HCT116 (cell line): ENCODE measurements at regions not wholly inside any gene's neighbourhood (a gene's known extent, or its start where the extent isn't known, plus 50 kb on each side); places are given as distances from the start of the nearest gene placed in this dataset.

Source experiments
- ATAC-seq: fragments of 200-7000 bp; cut with Tn5 transposase; 2 replicates; pipeline ENCODE4 v1.9.1; 2020; ENCODE audit warnings: mild to moderate bottlenecking, moderate library complexity
- BruUV-seq: library from RNA; stranded (reverse); fragments of 400-500 nt; replicated peaks from 2 replicates; lab custom pipeline; 2021; lab: Mats Ljungman, UMichigan
- CTCF ChIA-PET: fragments of 300-600 bp; sonication (Branson Sonifier 250); formaldehyde crosslinking; loops from one replicate; lab custom pipeline; 2021; ENCODE audit warnings: antibody characterized with exemption; lab: Charles Lee
- POLR2A ChIA-PET: fragments of 300-600, 350-600 bp; sonication (Branson Sonifier 250); formaldehyde crosslinking; loops from one replicate; lab custom pipeline; 2021; ENCODE audit warnings: antibody characterized with exemption; lab: Charles Lee
- RAD21 ChIA-PET, 2 experiments: fragments of 300-600 bp; sonication (Branson Sonifier 250); formaldehyde crosslinking; loops; one replicate each; lab custom pipeline; 2023; ENCODE audit warnings: low total read pairs in 2 of 2; ENCODE audit not compliant: uncharacterized antibody in 2 of 2, unreplicated experiment in 2 of 2, low non-redundant PET in 1 of 2; lab: Charles Lee
- DNase-seq: peaks from one replicate; pipeline ENCODE4 v3.0.0-alpha.2; 2010; ENCODE audit warnings: low read depth, low spot score
- H2AFZ ChIP-seq: fragments of 200-600 bp; shearing (Covaris generic), sonication (generic); 2 replicates; pipeline ENCODE4 v1.6.1; 2017; ENCODE audit warnings: low read depth, mixed run types, mixed read lengths, antibody characterized with exemption, low read length; ENCODE audit not compliant: poor library complexity, severe bottlenecking
- H3K27ac ChIP-seq: 2 replicates; pipeline ENCODE4 v1.5.1; 2012; ENCODE audit warnings: low read depth, low read length
- H3K27me3 ChIP-seq: fragments of 200-600 bp; sonication (generic); 2 replicates; pipeline ENCODE4 v1.6.1; 2016; ENCODE audit warnings: mixed run types, low read length, mixed read lengths; ENCODE audit not compliant: insufficient read depth
- H3K36me3 ChIP-seq, 2 experiments: fragments of 200-500 bp in 1 of 2; fragments of 200-600 bp in 1 of 2; sonication (Bioruptor generic) in 1 of 2; sonication (generic) in 1 of 2; 2 replicates each; pipeline versions ENCODE4 v1.5.1 to v1.6.1; 2014 to 2016; ENCODE audit warnings: low read length in 2 of 2, inconsistent platforms in 1 of 2, mixed read lengths in 1 of 2, mixed run types in 1 of 2; ENCODE audit not compliant: insufficient read depth in 2 of 2, control insufficient read depth in 1 of 2
- H3K4me1 ChIP-seq, 2 experiments: fragments of 200-600 bp in 1 of 2; sonication (generic) in 1 of 2; 2 replicates each; pipeline versions ENCODE4 v1.5.1 to v1.6.1; 2012 to 2017; ENCODE audit warnings: low read length in 2 of 2, inconsistent platforms in 1 of 2, mild to moderate bottlenecking in 1 of 2, mixed read lengths in 1 of 2, mixed run types in 1 of 2, moderate library complexity in 1 of 2; ENCODE audit not compliant: insufficient read depth in 2 of 2, control insufficient read depth in 1 of 2
- H3K4me2 ChIP-seq: fragments of 200-600 bp; sonication (generic); 2 replicates; pipeline ENCODE4 v1.6.1; 2017; ENCODE audit warnings: mixed run types, low read length, mixed read lengths
- H3K4me3 ChIP-seq, 2 experiments: fragments of 200-600 bp in 1 of 2; sonication (generic) in 1 of 2; replicated peaks in 1 of 2; 2 replicates each; pipeline ENCODE4 v1.5.1; 2011 to 2016; ENCODE audit warnings: low read length in 2 of 2, control low read depth in 1 of 2, low read depth in 1 of 2, mild to moderate bottlenecking in 1 of 2, mixed read lengths in 1 of 2, mixed run types in 1 of 2
- H3K79me2 ChIP-seq: fragments of 200-600 bp; sonication (generic); 2 replicates; pipeline ENCODE4 v1.6.1; 2017; ENCODE audit warnings: mild to moderate bottlenecking, mixed run types, low read length, moderate library complexity, mixed read lengths; ENCODE audit not compliant: insufficient read depth
- H3K9ac ChIP-seq: fragments of 200-600 bp; sonication (generic); 2 replicates; pipeline ENCODE4 v1.6.1; 2016; ENCODE audit warnings: low read length, mixed read lengths
- H3K9me2 ChIP-seq: fragments of 200-600 bp; sonication (generic), shearing (Covaris generic); 2 replicates; pipeline ENCODE4 v1.6.1; 2017; ENCODE audit warnings: mixed run types, mild to moderate bottlenecking, moderate library complexity; ENCODE audit not compliant: insufficient read depth
- H3K9me3 ChIP-seq, 2 experiments: fragments of 200-500 bp in 1 of 2; fragments of 200-600 bp in 1 of 2; sonication (Bioruptor generic) in 1 of 2; sonication (generic) in 1 of 2; 2 replicates each; pipeline ENCODE4 v1.6.1; 2014 to 2017; ENCODE audit warnings: low read length in 2 of 2, mixed read lengths in 2 of 2, inconsistent platforms in 1 of 2, low read depth in 1 of 2, mild to moderate bottlenecking in 1 of 2, mixed run types in 1 of 2, moderate library complexity in 1 of 2; ENCODE audit not compliant: control insufficient read depth in 1 of 2, insufficient read depth in 1 of 2
- H4K20me1 ChIP-seq: fragments of 200-600 bp; sonication (generic), shearing (Covaris generic); 2 replicates; pipeline ENCODE4 v1.6.1; 2017; ENCODE audit warnings: mixed run types, mild to moderate bottlenecking, moderate library complexity; ENCODE audit not compliant: insufficient read depth
- ATF3 ChIP-seq: IDR thresholded peaks from 2 replicates; pipeline ENCODE4 v1.6.1; 2012
- CBX3 ChIP-seq: IDR thresholded peaks from 2 replicates; pipeline ENCODE4 v1.6.1; 2012; ENCODE audit warnings: low read depth
- CEBPB ChIP-seq: IDR thresholded peaks from 2 replicates; pipeline ENCODE4 v1.6.1; 2012; ENCODE audit warnings: low read depth
- CTCF ChIP-seq, 3 experiments: fragments of 200-600 bp in 1 of 3; sonication (generic) in 1 of 3; IDR thresholded peaks in 2 of 3; conservative IDR thresholded peaks in 1 of 3; 2 replicates each; pipeline ENCODE4 v1.5.1; 2012 to 2017; ENCODE audit warnings: low read depth in 2 of 3, low read length in 2 of 3, antibody characterized with exemption in 1 of 3, borderline replicate concordance in 1 of 3, control low read depth in 1 of 3, mild to moderate bottlenecking in 1 of 3, mixed read lengths in 1 of 3, mixed run types in 1 of 3, moderate library complexity in 1 of 3; ENCODE audit not compliant: insufficient read depth in 1 of 3
- EGR1 ChIP-seq: IDR thresholded peaks from 2 replicates; pipeline ENCODE4 v1.6.1; 2012; ENCODE audit warnings: low read depth
- ELF1 ChIP-seq: IDR thresholded peaks from 2 replicates; pipeline ENCODE4 v1.6.1; 2012; ENCODE audit warnings: low read depth, borderline replicate concordance
- EZH2 ChIP-seq: fragments of 200-600 bp; sonication (generic); IDR thresholded peaks from 2 replicates; pipeline ENCODE4 v1.6.1; 2017; ENCODE audit warnings: antibody characterized with exemption, mixed run types
- EZH2phosphoT487 ChIP-seq: fragments of 200-600 bp; IDR thresholded peaks from 2 replicates; pipeline ENCODE4 v1.6.1; 2018; ENCODE audit warnings: antibody characterized with exemption, borderline replicate concordance
- FOSL1 ChIP-seq: IDR thresholded peaks from 2 replicates; pipeline ENCODE4 v1.6.1; 2012; ENCODE audit warnings: low read depth
- JUND ChIP-seq: IDR thresholded peaks from 2 replicates; pipeline ENCODE4 v1.6.1; 2012
- MAX ChIP-seq: IDR thresholded peaks from 2 replicates; pipeline ENCODE4 v1.6.1; 2012
- POLR2A ChIP-seq: IDR thresholded peaks from 2 replicates; pipeline ENCODE4 v1.7.0; 2011; ENCODE audit warnings: borderline replicate concordance; ENCODE audit not compliant: insufficient read depth, insufficient read length; ENCODE audit errors: extremely low read depth
- POLR2AphosphoS5 ChIP-seq: IDR thresholded peaks from 2 replicates; pipeline ENCODE4 v1.6.1; 2011; ENCODE audit warnings: mild to moderate bottlenecking, low read depth, low read length, moderate library complexity
- RAD21 ChIP-seq: IDR thresholded peaks from 2 replicates; pipeline ENCODE4 v1.6.1; 2012; ENCODE audit warnings: low read depth, mild to moderate bottlenecking
- SIN3A ChIP-seq: IDR thresholded peaks from 2 replicates; pipeline ENCODE4 v1.6.1; 2012; ENCODE audit warnings: low read depth
- SP1 ChIP-seq: IDR thresholded peaks from 2 replicates; pipeline ENCODE4 v1.6.1; 2012; ENCODE audit warnings: low read depth
- SRF ChIP-seq: IDR thresholded peaks from 2 replicates; pipeline ENCODE4 v1.6.1; 2012; ENCODE audit warnings: low read depth
- TCF7L2 ChIP-seq: IDR thresholded peaks from 2 replicates; pipeline ENCODE4 v1.7.0; 2011; ENCODE audit warnings: borderline replicate concordance, inconsistent platforms; ENCODE audit not compliant: insufficient read depth, insufficient read length; ENCODE audit errors: extremely low read depth
- YY1 ChIP-seq: IDR thresholded peaks from 2 replicates; pipeline ENCODE4 v1.6.1; 2011; ENCODE audit warnings: low read length, low read depth, moderate library complexity, mild to moderate bottlenecking; ENCODE audit not compliant: insufficient replicate concordance; ENCODE audit errors: extremely low read depth
- ZFX ChIP-seq: fragments of 450-650 bp; IDR thresholded peaks from 2 replicates; pipeline ENCODE4 v1.6.1; 2017
- intact Hi-C: fragments of 100-400 bp; cut with micrococcal nuclease; formaldehyde crosslinking; loops from 2 replicates; pipeline ENCODE4 v1.10.0; 2022

- H3K9me3 ChIP-seq: no peaks in the 10 kb centered on the region
- no peak for ATAC-seq
- ChIA-PET CTCF (no interaction called here), POLR2A (no interaction called here), RAD21 (no interaction called here)
- no peak overlapping the region for H2AFZ ChIP-seq
- no peak overlapping the region for H3K27ac ChIP-seq
- no peaks in the 10 kb centered on the region for H3K27me3 ChIP-seq
- no peaks in the 10 kb centered on the region for H3K79me2 ChIP-seq
- no peaks in the 10 kb centered on the region for H3K36me3 ChIP-seq
- intact Hi-C loops: no loop called here
- no peak for DNase-seq
- BruUV-seq: no TSS peak
- no peak overlapping the region for H3K4me2 ChIP-seq
- H3K9ac ChIP-seq: no peak overlapping the region
- H4K20me1 ChIP-seq: no peaks in the 10 kb centered on the region
- no peak overlapping the region for H3K4me3 ChIP-seq
- H3K9me2 ChIP-seq: no peaks in the 10 kb centered on the region
- no peaks in the 10 kb centered on the region for H3K4me1 ChIP-seq
- TF ChIP-seq SRF (no peak), FOSL1 (no peak), ATF3 (no peak), EZH2 (no peak), YY1 (no peak), SIN3A (no peak), JUND (no peak), POLR2AphosphoS5 (no peak), CEBPB (no peak), MAX (no peak), RAD21 (no peak), ZFX (no peak), POLR2A (no peak), SP1 (no peak), EZH2phosphoT487 (no peak), ELF1 (no peak), CBX3 (no peak), TCF7L2 (no peak), CTCF (IDR thresholded peaks at IDR 0.05 in 2 of 3, conservative IDR thresholded peaks at IDR 0.05 in 1 of 3; ENCODE audit: borderline replicate concordance in 1 of 3, insufficient read depth in 1 of 3, low read depth in 2 of 3, low read length in 2 of 3) (no peak), EGR1 (no peak)
These were observed 323.3 kb upstream of the PDGFD start for GRCh38 chr11:104487046-104487806.
